ENCODE measurements at regions not wholly inside any gene's neighbourhood (a gene's known extent, or its start where the extent isn't known, plus 50 kb on each side); places are given as distances from the start of the nearest gene placed in this dataset.

- DNase-seq, result no peak
Observed at GRCh38 chr1:4017636-4018365, 117.7 kb upstream of the C1orf174 start.

GRCh38 chr1:4018466-4019146 lies 118.5 kb upstream of the C1orf174 start:
- no peak for DNase-seq

DNA sequence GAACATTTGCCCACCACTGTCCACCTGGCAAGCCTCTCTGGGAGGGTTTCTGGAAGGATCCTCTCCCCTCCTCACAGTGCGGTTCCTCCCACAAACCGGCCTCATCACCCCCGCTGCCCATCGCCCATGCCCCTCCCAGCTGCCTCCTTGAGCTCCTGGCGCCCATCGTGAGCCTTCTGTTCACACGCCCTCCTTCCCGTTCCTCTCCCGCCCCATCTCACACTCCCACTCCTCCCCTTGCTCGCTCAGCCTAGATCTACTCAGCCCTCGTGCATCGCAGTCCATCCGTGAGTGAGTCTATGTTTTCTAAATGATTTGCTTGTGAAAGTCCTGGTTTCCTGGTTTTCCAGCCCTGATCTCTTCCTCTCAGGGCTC lies 119.1 kb upstream of the C1orf174 start:
- DNase-seq, result no peak

- no peak for DNase-seq
Observed at GRCh38 chr1:4019606-4020331, 119.7 kb upstream of the C1orf174 start.

DNA sequence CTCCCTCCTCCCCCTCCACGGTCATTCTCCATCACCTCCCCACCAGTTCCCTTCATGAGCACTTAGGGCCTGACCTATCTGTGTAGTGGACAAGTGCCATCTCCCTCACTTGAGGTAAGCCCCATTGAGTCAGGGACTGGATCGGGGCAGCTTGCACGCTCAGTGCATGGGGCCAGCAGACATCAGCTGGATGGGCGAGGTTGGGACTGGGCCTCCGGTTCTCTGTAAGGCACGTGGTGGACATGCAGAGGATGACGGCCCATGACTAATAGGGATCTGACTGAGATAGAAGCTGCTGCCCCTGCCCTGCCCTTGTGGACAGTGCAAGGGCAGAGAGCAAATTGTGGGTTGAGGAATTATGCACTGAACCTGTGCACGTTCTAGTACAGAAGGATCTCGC lies 120.4 kb upstream of the C1orf174 start:
- no peak for DNase-seq

DNA sequence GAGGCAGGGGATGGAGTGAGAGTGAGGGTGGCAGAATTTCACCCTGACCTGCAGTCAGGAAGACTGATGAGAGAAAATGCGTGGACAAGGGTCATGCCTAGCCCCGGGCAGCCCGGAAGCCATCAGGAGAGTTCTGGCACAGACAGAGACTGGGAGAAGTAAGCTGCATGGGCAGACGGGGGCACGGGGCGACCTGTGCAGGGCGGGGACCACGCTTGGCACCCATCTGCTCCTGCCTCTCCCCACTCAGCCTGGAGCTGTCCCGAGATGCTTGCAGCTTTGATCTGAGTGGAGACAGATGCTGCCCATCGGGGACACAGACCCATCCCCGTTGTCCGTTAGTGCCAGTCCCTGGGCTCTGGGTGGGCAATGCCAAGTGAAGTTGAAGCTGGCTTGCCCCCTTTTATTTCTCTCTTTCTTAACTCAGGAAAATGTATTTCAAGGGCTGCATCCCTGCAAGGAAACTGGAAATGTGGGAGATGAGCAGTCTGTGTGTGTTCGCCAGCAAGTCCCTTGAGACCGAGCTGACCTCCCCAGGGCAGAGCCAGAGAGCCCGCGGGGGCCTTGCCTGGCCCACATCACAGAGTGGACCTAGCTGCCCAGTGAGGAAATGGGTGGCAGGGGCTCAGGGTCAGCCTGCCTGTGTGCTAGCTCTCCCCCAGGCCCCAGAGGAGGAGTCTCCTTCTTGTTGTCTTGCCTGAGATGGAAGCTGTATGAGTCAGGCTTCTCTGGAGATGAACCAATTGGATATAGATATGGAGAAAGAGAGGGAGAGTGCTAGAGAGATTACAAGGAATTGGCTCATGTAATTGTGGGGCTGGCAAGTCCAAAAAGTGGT lies 121.3 kb upstream of the C1orf174 start:
- no peak for DNase-seq

DNA sequence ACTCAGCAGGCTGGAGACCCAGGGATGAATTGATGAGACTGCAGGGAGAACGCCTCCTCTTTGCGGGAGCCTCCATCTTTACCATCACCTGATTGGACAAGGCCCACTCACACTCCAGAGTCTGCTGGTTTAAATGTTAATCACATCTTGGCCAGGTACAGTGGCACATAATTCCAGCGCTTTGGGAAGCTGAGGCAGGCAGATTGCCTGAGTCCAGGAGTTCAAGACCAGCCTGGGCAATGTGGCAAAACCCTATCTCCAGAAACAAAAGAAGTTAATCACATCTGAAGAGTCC lies 121.8 kb upstream of the C1orf174 start:
- DNase-seq, result no peak

DNA sequence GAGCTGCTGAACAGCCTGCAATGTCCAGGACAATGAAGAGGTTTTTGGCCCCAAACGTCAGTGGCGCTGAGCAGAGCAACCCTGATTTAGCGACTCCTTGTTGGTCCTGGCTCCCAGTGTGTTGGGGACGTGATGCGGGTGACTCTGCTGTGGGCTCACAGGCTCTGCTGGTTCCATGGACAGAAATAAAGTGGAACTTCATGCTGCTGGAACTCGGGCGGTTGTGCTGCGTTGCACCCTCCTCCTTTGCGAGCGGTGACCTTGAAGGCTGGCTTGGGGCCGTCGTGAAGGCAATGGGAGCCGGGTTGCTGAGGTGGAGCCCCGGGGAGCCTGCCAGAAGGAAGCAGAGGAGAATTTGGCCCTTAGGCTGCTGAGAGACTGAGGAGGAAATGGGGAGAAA lies 122.6 kb upstream of the C1orf174 start:
- DNase-seq, result no peak

DNA sequence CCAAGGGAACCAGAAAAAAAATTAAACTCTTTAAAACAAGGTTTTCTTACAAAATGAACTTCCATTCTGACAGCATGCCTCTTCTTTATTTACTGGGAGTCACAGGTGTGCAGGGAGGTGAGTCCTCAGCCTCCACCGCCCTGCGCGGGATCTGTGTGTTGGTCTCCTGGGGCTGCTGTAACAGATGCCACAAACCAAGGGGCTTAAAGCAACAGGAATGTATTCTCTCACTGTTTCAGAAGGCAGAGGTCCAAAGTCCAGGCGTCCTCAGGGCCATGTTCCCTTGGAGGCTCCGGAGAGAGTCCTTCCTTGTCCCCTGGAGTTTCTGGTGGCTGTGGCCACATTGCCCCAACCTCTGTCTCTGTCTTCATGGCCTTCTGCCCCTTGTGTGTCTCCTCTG lies 123.6 kb upstream of the C1orf174 start:
- DNase-seq, result no peak

DNA sequence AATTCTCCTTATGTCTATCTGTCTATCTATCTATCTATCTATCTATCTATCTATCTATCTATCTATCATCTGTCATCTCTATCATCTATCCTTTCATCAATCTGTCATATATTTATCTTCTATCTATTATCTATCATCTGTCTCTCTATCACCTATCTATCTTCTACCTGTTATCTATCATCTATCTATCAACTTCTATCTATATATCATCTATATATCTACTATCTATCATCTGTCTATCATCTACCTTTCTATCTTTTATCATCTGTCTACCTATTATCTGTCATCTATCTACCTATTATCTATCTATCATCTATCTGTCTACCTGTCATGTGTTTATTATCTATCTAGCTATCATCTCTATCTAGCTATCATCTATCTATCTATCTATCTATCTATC lies 124.7 kb upstream of the C1orf174 start:
- DNase-seq, result no peak

DNA sequence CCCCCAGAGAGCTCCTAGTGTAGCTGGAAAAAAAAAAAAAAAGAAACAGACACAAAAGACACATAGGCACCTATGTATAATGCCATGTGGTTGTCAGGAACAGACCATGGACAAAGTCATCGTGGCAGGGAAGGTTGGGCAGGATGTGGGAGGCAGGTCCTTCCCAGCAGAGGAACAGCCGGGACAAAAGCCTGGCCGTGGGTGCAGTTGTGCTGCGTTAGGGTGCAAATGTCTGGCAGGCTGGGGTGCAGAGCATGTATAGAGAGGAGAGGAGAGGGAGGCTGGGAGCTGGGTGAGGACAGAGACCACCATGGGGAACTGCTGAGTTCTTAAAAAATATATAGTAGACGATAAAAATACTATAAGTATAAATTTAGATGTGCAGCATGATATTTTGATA lies 125.7 kb upstream of the C1orf174 start:
- no peak for DNase-seq

- DNase-seq, result no peak
Observed at GRCh38 chr1:4027008-4027407, 126.9 kb upstream of the C1orf174 start.

GRCh38 chr1:4027492-4028138 lies 127.5 kb upstream of the C1orf174 start:
- no peak for DNase-seq

- DNase-seq, result no peak
Observed at GRCh38 chr1:4028139-4028501, 128.0 kb upstream of the C1orf174 start.

DNA sequence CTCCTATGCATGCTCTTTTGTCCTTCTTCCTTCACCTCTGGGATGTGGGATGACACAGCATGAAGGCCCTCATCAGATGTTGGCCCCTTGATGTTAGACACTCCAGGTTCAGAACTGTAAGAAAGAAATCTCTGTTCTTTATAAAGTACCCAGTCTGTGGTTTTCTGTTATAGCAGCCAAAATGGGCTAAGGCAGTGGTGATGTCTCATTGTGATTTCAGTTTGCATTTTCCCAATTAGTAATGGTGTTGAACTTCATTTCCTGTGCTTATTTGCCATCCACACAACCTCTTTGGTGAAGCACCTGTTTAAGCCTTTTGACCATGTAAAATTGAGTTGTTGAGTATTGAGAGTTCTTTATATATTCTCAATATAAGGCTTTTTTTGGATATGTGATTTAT lies 129.3 kb upstream of the C1orf174 start:
- DNase-seq, result no peak

- DNase-seq, result no peak
Observed at GRCh38 chr1:4032571-4032970, 132.5 kb upstream of the C1orf174 start.

GRCh38 chr1:4033129-4033676 lies 133.1 kb upstream of the C1orf174 start:
- no peak for DNase-seq

- DNase-seq, result no peak
Observed at GRCh38 chr1:4033713-4034112, 133.6 kb upstream of the C1orf174 start.

- no peak for DNase-seq
Observed at GRCh38 chr1:4034318-4034887, 134.3 kb upstream of the C1orf174 start.

- DNase-seq, result no peak
Observed at GRCh38 chr1:4044967-4045366, 144.9 kb upstream of the C1orf174 start.

- no peak for DNase-seq
Observed at GRCh38 chr1:4045397-4046010, 145.4 kb upstream of the C1orf174 start.
